Upper lobe of right lung (tissue), 1 donor: ENCODE measurements at regions not wholly inside any gene's neighbourhood (a gene's known extent, or its start where the extent isn't known, plus 50 kb on each side); places are given as distances from the start of the nearest gene placed in this dataset.
"Not testable (repeated sequence)": the region's sequence is repeated elsewhere in the genome, so short reads cannot be mapped to it uniquely, and the experiment has no call there.

ENCODE experiments used
- ATAC-seq: fragments of 200-7000 bp; cut with Tn5 transposase; one replicate; pipeline ENCODE4 v1.9.1; 2020; ENCODE audit warnings: mild to moderate bottlenecking, moderate library complexity
- DNase-seq: peaks from one replicate; pipeline ENCODE4 v3.0.0-alpha.2; 2020
- H3K27ac ChIP-seq: fragments of 200-600 bp; one replicate; pipeline ENCODE4 v1.8.0; 2022
- H3K27me3 ChIP-seq: fragments of 200-600 bp; one replicate; pipeline ENCODE4 v1.8.0; 2022; ENCODE audit warnings: mild to moderate bottlenecking
- H3K36me3 ChIP-seq: fragments of 200-600 bp; one replicate; pipeline ENCODE4 v1.8.0; 2022
- H3K4me1 ChIP-seq: fragments of 200-600 bp; one replicate; pipeline ENCODE4 v1.8.0; 2022
- H3K4me3 ChIP-seq: fragments of 200-600 bp; one replicate; pipeline ENCODE4 v1.8.0; 2022; ENCODE audit warnings: mild to moderate bottlenecking
- H3K9me3 ChIP-seq: fragments of 200-600 bp; one replicate; pipeline ENCODE4 v1.8.0; 2022
- intact Hi-C: fragments of 100-400 bp; cut with DNase I; formaldehyde crosslinking; loops from one replicate; pipeline ENCODE4 v1.11.0; 2022
- TF ChIP-seq, protein P1 (sequence below): fragments of 200-600 bp; IDR thresholded peaks from one replicate; pipeline ENCODE4 v1.8.0; 2022; ENCODE audit warnings: antibody characterized with exemption
- donor health status: DM: no; HTN: yes; CAD: no; lungs with severe emphysema.

DNA sequence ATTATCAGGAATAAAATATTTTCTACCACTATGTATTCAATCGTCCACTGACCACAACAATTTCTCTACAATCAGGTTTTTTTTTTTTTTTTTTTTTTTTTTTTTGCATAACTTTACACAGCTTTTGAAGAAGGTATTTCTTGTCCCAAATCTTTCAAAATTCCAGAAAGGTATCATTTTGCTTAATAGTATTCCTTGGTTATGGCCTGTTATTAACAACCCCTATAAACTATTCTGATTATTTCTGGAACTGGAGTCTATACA lies 145.3 kb downstream of the ALX1 start:
- Histone ChIP-seq H3K4me1 (no peaks in the 10 kb centered on the region), H3K9me3 (no peaks in the 10 kb centered on the region), H3K4me3 (no peak overlapping the region), H3K27me3 (peaks cover 5% of the 10 kb centered on the region), H3K36me3 (no peaks in the 10 kb centered on the region), H3K27ac (no peak overlapping the region)
- intact Hi-C loops: no loop called here
- no peak for DNase-seq
- ATAC-seq: no peak
- TF ChIP-seq, protein P1, sequence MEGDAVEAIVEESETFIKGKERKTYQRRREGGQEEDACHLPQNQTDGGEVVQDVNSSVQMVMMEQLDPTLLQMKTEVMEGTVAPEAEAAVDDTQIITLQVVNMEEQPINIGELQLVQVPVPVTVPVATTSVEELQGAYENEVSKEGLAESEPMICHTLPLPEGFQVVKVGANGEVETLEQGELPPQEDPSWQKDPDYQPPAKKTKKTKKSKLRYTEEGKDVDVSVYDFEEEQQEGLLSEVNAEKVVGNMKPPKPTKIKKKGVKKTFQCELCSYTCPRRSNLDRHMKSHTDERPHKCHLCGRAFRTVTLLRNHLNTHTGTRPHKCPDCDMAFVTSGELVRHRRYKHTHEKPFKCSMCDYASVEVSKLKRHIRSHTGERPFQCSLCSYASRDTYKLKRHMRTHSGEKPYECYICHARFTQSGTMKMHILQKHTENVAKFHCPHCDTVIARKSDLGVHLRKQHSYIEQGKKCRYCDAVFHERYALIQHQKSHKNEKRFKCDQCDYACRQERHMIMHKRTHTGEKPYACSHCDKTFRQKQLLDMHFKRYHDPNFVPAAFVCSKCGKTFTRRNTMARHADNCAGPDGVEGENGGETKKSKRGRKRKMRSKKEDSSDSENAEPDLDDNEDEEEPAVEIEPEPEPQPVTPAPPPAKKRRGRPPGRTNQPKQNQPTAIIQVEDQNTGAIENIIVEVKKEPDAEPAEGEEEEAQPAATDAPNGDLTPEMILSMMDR: no peak

DNA sequence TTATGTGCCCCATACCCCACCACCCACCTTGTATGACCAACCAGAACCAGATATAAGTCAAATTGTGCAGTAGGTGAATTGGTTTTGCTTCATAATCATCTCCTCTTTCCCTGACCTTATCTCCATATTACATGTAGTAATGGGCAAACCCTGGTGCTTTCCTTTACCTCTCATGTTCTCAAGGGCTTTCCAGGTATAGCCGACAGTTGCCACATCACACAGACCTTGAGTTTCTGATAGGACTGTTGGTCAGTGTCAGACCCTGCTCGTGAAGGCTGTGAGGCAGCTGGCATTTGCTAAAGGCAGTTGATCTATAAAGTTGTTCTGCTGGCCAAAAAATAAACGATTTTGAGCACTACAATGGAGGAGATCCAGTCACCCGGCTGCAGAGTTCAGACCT lies 145.9 kb downstream of the ALX1 start:
- DNase-seq: no peak
- intact Hi-C loops: no loop called here
- Histone ChIP-seq H3K27me3 (peaks cover 5% of the 10 kb centered on the region), H3K4me1 (no peaks in the 10 kb centered on the region), H3K36me3 (no peaks in the 10 kb centered on the region), H3K27ac (no peak overlapping the region), H3K9me3 (no peaks in the 10 kb centered on the region), H3K4me3 (no peak overlapping the region)
- TF ChIP-seq, protein P1: no peak
- ATAC-seq: no peak

DNA sequence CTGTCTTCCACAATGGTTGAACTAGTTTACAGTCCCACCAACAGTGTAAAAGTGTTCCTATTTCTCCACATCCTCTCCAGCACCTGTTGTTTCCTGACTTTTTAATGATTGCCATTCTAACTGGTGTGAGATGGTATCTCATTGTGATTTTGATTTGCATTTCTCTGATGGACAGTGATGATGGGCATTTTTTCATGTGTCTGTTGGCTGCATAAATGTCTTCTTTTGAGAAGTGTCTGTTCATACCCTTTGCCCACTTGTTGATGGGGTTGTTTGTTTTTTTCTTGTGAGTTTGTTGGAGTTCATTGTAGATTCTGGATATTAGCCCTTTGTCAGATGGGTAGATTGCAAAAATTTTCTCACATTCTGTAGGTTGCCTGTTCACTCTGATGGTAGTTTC lies 153.1 kb downstream of the ALX1 start:
- H3K27ac ChIP-seq, ATAC-seq, H3K9me3 ChIP-seq, DNase-seq, intact Hi-C loops, H3K27me3 ChIP-seq, H3K4me3 ChIP-seq, H3K4me1 ChIP-seq, H3K36me3 ChIP-seq: not testable (repeated sequence)

DNA sequence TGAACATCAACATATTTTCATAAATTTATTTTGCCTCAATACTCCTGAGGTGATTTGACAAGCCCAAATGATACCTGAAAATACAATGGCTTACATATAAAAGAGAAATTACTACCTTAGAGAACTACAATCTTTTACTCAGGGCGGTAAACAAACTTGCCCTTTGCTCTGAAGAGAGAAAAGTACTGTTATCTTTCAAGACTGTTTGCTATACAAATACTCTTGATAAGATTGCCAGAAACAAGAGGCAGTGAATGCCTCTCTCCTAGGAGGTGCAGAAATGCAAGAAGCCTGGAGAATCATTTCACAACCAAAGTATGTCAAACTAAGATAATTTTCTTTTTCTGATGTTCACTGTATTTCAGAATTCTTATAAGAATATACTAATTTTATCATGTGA lies 160.3 kb downstream of the ALX1 start:
- TF ChIP-seq, protein P1: no peak
- Histone ChIP-seq H3K27me3 (no peaks in the 10 kb centered on the region), H3K27ac (no peak overlapping the region), H3K9me3 (no peaks in the 10 kb centered on the region), H3K4me3 (no peak overlapping the region), H3K4me1 (no peaks in the 10 kb centered on the region), H3K36me3 (no peaks in the 10 kb centered on the region)
- DNase-seq (no peak), ATAC-seq (peak; percentile 92)
- intact Hi-C loops: no loop called here

DNA sequence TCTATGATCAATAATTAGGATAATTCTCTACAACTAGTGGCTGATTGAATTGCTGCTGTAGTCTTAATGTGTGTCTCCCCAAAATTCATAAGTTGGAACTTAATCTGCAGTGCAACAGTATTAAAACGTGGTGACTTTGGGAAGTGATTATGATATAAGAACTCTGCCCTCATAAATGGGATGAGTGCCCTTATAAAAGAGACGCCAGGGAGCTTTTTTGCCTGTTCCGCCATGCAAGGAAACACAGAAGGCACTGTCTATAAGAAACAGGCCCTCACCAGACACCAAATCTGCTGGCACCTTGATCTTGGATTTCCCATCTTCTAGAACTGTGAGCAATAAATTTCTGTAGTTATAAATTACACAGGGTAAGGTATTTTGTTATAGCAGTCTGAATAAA lies 161.0 kb downstream of the ALX1 start:
- Histone ChIP-seq H3K4me1 (no peaks in the 10 kb centered on the region), H3K4me3 (no peak overlapping the region), H3K9me3 (no peaks in the 10 kb centered on the region), H3K27me3 (no peaks in the 10 kb centered on the region), H3K36me3 (no peaks in the 10 kb centered on the region), H3K27ac (no peak overlapping the region)
- intact Hi-C loops: no loop called here
- no peak for DNase-seq
- TF ChIP-seq, protein P1: no peak
- ATAC-seq: no peak

DNA sequence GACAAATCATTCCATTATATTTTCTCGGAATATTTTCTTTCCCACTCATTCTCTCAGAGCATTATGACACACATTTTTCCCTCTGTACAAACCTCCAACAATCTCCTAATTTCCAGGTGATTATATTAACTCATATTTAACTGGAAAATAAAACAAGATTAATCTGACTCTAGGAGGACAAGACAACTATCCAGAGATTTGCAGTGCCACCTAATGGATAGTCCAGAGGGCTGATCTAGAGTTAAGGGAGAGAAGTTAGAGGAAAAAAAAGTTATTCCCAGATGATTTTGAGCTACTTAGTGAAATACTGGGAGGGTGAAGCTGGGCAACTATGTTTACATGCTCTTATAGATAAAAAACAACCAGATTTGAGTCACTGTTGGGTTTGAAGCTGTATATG lies 161.7 kb downstream of the ALX1 start:
- Histone ChIP-seq H3K4me3 (no peak overlapping the region), H3K4me1 (no peaks in the 10 kb centered on the region), H3K27me3 (no peaks in the 10 kb centered on the region), H3K9me3 (no peaks in the 10 kb centered on the region), H3K36me3 (no peaks in the 10 kb centered on the region), H3K27ac (no peak overlapping the region)
- ATAC-seq (no peak), DNase-seq (no peak)
- TF ChIP-seq, protein P1: no peak
- intact Hi-C loops: no loop called here
